ENCODE measurements at regions not wholly inside any gene's neighbourhood (a gene's known extent, or its start where the extent isn't known, plus 50 kb on each side); places are given as distances from the start of the nearest gene placed in this dataset.

DNA sequence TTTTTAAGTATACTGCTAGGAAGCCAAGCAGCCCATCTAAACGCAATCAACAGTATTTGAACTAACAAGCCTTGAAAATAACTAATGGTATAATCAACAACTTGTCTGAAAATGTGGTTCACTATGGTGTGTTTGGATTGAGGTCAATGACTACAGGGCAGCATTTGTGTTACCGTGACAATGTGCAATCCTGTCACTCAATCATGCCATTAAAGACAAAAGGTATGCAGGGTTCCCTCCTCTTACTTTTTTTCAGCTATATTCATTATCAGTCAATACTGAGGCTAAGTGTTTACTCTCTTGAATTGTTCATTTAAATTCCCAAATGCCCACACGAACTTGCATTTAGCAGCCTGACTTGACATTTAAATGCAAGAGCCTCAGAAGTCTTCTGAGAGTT is 1099.3 kb upstream of the EPHA6 start:
- ChIA-PET CTCF (no interaction called here), POLR2A (no interaction called here)
- no peak for DNase-seq (ENCODE audit: extremely low spot score)
- TF ChIP-seq, protein P1, sequence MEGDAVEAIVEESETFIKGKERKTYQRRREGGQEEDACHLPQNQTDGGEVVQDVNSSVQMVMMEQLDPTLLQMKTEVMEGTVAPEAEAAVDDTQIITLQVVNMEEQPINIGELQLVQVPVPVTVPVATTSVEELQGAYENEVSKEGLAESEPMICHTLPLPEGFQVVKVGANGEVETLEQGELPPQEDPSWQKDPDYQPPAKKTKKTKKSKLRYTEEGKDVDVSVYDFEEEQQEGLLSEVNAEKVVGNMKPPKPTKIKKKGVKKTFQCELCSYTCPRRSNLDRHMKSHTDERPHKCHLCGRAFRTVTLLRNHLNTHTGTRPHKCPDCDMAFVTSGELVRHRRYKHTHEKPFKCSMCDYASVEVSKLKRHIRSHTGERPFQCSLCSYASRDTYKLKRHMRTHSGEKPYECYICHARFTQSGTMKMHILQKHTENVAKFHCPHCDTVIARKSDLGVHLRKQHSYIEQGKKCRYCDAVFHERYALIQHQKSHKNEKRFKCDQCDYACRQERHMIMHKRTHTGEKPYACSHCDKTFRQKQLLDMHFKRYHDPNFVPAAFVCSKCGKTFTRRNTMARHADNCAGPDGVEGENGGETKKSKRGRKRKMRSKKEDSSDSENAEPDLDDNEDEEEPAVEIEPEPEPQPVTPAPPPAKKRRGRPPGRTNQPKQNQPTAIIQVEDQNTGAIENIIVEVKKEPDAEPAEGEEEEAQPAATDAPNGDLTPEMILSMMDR (IDR thresholded peaks at IDR 0.05; ENCODE audit: control extremely low read depth, extremely low read depth, low read depth, missing control alignments), result no peak

DNA sequence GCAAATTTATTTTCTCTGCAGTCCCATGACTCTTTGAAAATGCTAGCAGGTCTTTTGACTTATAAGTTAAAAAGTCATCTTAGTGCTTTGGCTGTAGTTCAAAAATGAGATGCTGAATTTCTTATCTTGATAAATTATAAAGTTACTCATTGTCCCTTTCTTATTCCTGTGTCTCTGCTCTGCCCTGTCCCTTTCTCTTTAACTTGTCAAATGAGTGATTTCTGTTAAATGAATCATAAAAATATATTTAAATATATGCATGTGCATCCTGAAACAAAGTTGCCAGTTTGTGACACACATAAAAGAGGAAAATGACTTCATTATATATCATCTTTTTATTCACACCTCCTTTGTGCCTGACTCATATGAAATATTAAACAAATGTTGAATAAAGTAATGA is 1097.3 kb upstream of the EPHA6 start:
- TF ChIP-seq, protein P1 (IDR thresholded peaks at IDR 0.05; ENCODE audit: control extremely low read depth, extremely low read depth, low read depth, missing control alignments), result no peak
- CTCF ChIA-PET, result no interaction called here
- no peak for DNase-seq (ENCODE audit: extremely low spot score)
- POLR2A ChIA-PET, result no interaction called here

DNA sequence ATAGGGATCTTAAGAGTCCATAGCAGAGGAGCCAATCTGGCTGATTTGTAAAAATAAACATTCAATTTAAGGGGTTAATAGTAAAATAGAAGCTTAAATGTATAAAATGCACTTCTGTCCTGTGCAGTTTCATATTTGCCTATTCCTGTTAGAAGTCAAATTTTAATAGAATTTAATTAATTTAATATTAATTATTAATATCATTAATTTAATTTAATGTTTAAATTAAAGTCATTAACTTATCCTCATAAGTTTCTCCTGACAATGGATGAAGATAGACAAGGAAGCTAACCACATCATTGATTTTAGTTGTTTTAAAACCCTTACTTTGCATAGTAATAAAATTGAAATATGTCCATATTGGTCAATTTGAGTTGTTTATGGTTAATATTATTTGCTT is 1096.2 kb upstream of the EPHA6 start:
- DNase-seq (ENCODE audit: extremely low spot score), result no peak

DNA sequence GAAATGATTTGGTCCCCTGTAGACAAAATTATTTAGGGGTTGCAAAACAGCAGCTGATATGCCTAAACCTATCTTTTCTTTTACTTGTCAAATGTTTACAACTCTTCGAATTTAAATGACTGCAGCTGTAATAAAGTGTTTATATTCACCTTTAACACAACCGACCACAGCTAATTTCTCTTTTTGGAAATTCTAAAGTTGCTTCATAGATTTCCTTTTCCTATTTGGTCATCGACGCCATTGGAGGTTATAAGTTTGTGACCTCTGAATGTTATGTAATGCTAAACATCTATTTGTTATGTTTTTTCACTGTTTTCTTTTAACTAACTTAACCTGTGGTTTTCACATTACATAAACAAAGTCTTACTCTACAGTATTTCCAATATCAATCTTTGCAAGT is 1094.9 kb upstream of the EPHA6 start:
- POLR2A ChIA-PET, result no interaction called here
- no peak for DNase-seq (ENCODE audit: extremely low spot score)
- TF ChIP-seq, protein P1 (IDR thresholded peaks at IDR 0.05; ENCODE audit: control extremely low read depth, extremely low read depth, low read depth, missing control alignments), result no peak
- CTCF ChIA-PET, result interaction anchor here (1.8 kb wide), 1 partner anchor 13 kb away, joined by 4 read pairs; no protein-coding TSS in a partner anchor

More for the DNA sequence above, 1096.2 kb upstream of the EPHA6 start:
- POLR2A ChIA-PET, result no interaction called here
- TF ChIP-seq, protein P1 (IDR thresholded peaks at IDR 0.05; ENCODE audit: control extremely low read depth, extremely low read depth, low read depth, missing control alignments), result no peak
- CTCF ChIA-PET, result interaction anchor here (1.8 kb wide), 2 partner anchors 12 to 18 kb away, joined by 3 to 4 read pairs; no protein-coding TSS in a partner anchor

DNA sequence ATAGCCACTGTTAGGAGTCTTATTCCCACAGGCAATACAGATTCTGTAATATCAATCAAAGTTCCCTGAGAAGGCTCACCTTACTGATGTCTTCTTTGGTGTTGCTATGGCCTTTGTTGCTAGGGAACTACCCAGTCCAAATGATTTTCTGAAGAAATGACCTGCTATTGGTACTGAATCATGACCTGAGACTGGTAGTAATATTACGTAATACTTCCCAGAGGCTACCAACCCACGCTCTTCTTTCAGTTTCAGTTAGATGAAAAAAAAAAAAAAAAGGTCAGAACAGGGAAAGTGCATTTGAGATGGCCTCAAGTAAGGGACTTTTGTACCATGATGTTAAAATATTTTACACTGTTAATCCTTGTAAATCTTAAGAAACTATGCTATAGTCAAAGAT is 1092.5 kb upstream of the EPHA6 start:
- TF ChIP-seq, protein P1 (IDR thresholded peaks at IDR 0.05; ENCODE audit: control extremely low read depth, extremely low read depth, low read depth, missing control alignments), result no peak
- ChIA-PET POLR2A (no interaction called here), CTCF (no interaction called here)
- DNase-seq (ENCODE audit: extremely low spot score), result peak; percentile 5

DNA sequence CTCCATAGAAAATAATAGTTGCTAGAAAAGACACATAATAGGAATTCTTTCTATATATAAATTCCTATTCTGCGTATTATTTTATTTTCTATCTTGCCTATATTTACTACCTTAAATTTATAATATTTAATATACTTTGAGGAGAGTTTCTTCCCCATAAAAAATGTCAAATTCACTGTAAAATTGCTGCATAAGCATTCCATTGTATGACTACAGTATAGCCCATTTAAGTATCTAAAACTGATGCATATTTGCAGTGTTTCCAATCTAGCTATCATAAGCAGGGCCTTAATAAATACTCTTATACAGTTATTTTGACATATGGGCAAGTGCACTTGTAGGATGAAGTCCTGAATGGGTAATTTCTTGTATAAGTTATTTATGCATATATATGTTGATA is 1088.6 kb upstream of the EPHA6 start:
- CTCF ChIA-PET, result no interaction called here
- POLR2A ChIA-PET, result no interaction called here
- TF ChIP-seq, protein P1 (IDR thresholded peaks at IDR 0.05; ENCODE audit: control extremely low read depth, extremely low read depth, low read depth, missing control alignments), result no peak
- no peak for DNase-seq (ENCODE audit: extremely low spot score)

DNA sequence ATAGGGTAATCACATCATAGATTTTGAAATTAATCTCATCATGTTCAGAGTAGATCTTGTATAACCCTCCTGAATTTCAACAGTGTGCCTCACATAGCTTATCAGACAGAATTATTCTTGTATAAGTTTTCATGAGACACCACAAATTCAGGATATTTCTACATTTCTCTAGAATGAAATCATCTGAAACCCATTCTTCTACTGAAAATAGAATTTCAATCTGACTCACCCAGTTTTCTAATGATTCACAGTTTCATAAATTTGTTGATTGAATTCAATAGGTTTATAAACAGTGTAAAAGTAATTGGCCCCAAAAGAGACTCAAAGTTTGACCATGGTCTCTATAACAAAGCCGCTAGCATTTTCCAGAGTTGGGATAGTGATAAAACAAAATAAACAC is 1082.6 kb upstream of the EPHA6 start:
- CTCF ChIA-PET, result no interaction called here
- TF ChIP-seq, protein P1 (IDR thresholded peaks at IDR 0.05; ENCODE audit: control extremely low read depth, extremely low read depth, low read depth, missing control alignments), result no peak
- no peak for DNase-seq (ENCODE audit: extremely low spot score)
- POLR2A ChIA-PET, result no interaction called here

Measured in GM10248 (cell line).